GM12892 (cell line): ENCODE measurements at regions not wholly inside any gene's neighbourhood (a gene's known extent, or its start where the extent isn't known, plus 50 kb on each side); places are given as distances from the start of the nearest gene placed in this dataset.

ENCODE experiments used
- POLR2A ChIP-seq: IDR thresholded peaks from 2 replicates; pipeline ENCODE4 v1.6.1; 2011; ENCODE audit warnings: low read depth, low read length, control low read depth
- TAF1 ChIP-seq: IDR thresholded peaks from 2 replicates; pipeline ENCODE4 v1.6.1; 2011; ENCODE audit warnings: low read depth, mild to moderate bottlenecking, control low read depth, low read length, borderline replicate concordance

DNA sequence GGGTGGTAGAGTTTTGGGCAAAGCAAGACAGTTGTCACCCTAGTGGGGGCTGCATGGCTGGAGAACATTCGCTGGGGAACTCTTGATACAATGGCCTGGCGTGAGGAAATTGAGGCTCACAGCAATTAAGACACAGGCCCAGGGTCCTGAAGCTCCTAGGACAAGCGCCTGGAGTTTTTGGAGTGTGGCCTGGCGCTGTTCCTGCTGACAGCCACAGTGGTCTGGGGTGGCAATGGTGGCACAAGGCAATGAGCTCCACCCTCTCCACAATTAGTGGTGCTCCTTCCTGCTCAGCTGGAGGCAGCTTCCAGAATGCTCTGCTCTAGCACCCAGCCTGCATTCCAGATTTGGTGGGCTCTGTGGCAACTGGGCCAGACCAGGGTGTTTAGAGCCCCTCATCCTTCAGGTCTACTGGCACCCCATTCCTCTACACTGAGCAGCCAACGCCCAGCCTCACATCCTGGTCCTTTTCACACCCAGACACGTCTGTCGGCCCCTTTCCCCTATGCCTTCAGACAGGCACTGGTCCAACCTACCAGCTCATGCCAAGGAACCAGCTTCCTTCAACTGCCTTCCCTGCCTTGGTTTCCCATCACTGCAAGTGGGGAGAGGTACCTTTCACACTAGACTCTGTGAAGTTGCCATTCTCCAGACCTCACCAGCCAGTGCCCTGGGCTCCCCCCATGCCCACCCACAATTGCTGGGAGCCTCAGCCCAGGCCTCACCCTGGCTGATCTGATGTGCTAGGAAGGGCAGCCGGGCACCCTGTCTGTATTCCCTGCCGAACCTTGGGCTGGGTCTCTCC, 138.1 kb upstream of the COL5A1 start:
- TF ChIP-seq TAF1, result no peak
- TF ChIP-seq POLR2A, result no peak
